Lung (tissue), 11 donors: ENCODE measurements at regions not wholly inside any gene's neighbourhood (a gene's known extent, or its start where the extent isn't known, plus 50 kb on each side); places are given as distances from the start of the nearest gene placed in this dataset.
"Not testable (repeated sequence)": the region's sequence is repeated elsewhere in the genome, so short reads cannot be mapped to it uniquely, and the experiment has no call there.

Experiments
- ATAC-seq: fragments of 200-7000 bp; cut with Tn5 transposase; one replicate; pipeline ENCODE4 v1.9.1; 2020; ENCODE audit warnings: moderate number of reproducible peaks; ENCODE audit not compliant: insufficient read depth, low FRiP score
- DNase-seq, 3 donors: peaks; one replicate each; pipeline ENCODE4 v3.0.0-alpha.2; 2013 to 2017
- H3K27ac ChIP-seq, 2 donors: one replicate each; pipeline ENCODE4 v1.5.1; 2013; ENCODE audit warnings: mild to moderate bottlenecking in 2 of 2, moderate library complexity in 2 of 2, control low read depth in 1 of 2, inconsistent platforms in 1 of 2, low read depth in 1 of 2, low read length in 1 of 2
- H3K27me3 ChIP-seq, 3 donors: one replicate each; pipeline ENCODE4 v1.5.1; 2013; ENCODE audit warnings: low read length in 2 of 3; ENCODE audit not compliant: control insufficient read depth in 3 of 3, insufficient read depth in 3 of 3
- H3K36me3 ChIP-seq, 4 donors: one replicate each; pipeline ENCODE4 v1.5.1; 2013; ENCODE audit warnings: low read length in 4 of 4, mild to moderate bottlenecking in 1 of 4, moderate library complexity in 1 of 4; ENCODE audit not compliant: control insufficient read depth in 4 of 4, insufficient read depth in 4 of 4
- H3K4me1 ChIP-seq, 5 donors: one replicate each; pipeline ENCODE4 v1.5.1; 2013; ENCODE audit warnings: low read length in 5 of 5, mild to moderate bottlenecking in 2 of 5, moderate library complexity in 1 of 5; ENCODE audit not compliant: control insufficient read depth in 5 of 5, insufficient read depth in 5 of 5
- H3K4me3 ChIP-seq: one replicate; pipeline ENCODE4 v1.5.1; 2013; ENCODE audit warnings: mild to moderate bottlenecking, control low read depth, moderate library complexity
- H3K9ac ChIP-seq, 2 donors: one replicate each; pipeline ENCODE4 v1.5.1; 2013; ENCODE audit warnings: low read length in 2 of 2, control low read depth in 1 of 2; ENCODE audit not compliant: insufficient read depth in 1 of 2
- H3K9me3 ChIP-seq, 4 donors: one replicate each; pipeline ENCODE4 v1.5.1; 2013; ENCODE audit warnings: low read length in 3 of 4, mild to moderate bottlenecking in 1 of 4, moderate library complexity in 1 of 4; ENCODE audit not compliant: control insufficient read depth in 4 of 4, insufficient read depth in 3 of 4
- WGBS, 2 donors: extraction: QIAGEN DNeasy Blood & Tissue Kit; methylation state at CpG; one replicate each; pipeline ENCODE4 v1.1.7; 2013; 5-methylcytosine and 5-hydroxymethylcytosine counted together
- TF ChIP-seq, protein P1 (sequence below): IDR thresholded peaks from 2 replicates; pipeline ENCODE4 v1.5.1; 2012; ENCODE audit warnings: mild to moderate bottlenecking; ENCODE audit errors: control extremely low read depth, extremely low read depth
- donor health status: control.
- donor health status: control.
- donor health status: Bipolar disorder and iron deficiency.
- donor health status: healthy.
- donor health status: DM: yes; HTN: yes; CAD: no.

DNA sequence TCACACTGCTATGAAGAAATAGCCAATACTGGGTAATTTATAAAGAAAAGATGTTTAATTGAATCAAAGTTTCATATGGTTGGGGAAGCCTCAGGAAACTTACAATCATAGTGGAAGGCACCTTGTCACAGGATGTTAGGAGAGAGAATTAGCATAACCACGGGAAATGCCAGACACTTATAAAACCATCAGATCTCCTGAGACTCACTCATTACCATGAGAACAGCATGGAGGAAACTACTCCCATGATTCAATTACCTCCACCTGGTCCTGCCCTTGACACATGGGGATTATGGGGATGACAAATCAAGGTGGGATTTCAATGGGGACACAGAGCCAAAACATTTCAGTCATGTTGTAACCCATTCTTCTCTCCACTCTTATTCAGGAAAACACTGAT, 472.9 kb upstream of the FSIP2 start:
- peaks cover 0 to 2% (median 0%) of the 10 kb centered on the region in 4 donors for H3K9me3 ChIP-seq
- no peaks in the 10 kb centered on the region for H3K4me1 ChIP-seq
- H3K27ac ChIP-seq = no peak overlapping the region
- no peaks in the 10 kb centered on the region for H3K27me3 ChIP-seq
- no peak for DNase-seq
- no peaks in the 10 kb centered on the region for H3K36me3 ChIP-seq
- H3K4me3 ChIP-seq = no peak overlapping the region
- no peak overlapping the region for H3K9ac ChIP-seq
- WGBS, 2 donors = 44 to 79% methylated on average over 1 of the region's 1 CpG
- TF ChIP-seq, protein P1, sequence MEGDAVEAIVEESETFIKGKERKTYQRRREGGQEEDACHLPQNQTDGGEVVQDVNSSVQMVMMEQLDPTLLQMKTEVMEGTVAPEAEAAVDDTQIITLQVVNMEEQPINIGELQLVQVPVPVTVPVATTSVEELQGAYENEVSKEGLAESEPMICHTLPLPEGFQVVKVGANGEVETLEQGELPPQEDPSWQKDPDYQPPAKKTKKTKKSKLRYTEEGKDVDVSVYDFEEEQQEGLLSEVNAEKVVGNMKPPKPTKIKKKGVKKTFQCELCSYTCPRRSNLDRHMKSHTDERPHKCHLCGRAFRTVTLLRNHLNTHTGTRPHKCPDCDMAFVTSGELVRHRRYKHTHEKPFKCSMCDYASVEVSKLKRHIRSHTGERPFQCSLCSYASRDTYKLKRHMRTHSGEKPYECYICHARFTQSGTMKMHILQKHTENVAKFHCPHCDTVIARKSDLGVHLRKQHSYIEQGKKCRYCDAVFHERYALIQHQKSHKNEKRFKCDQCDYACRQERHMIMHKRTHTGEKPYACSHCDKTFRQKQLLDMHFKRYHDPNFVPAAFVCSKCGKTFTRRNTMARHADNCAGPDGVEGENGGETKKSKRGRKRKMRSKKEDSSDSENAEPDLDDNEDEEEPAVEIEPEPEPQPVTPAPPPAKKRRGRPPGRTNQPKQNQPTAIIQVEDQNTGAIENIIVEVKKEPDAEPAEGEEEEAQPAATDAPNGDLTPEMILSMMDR = no peak
- ATAC-seq = no peak

- no peak overlapping the region for H3K27ac ChIP-seq
- H3K9ac ChIP-seq = no peak overlapping the region
- no peaks in the 10 kb centered on the region for H3K27me3 ChIP-seq
- H3K9me3 ChIP-seq = peaks cover 0 to 2% (median 0%) of the 10 kb centered on the region in 4 donors
- 78 to 81% methylated on average over 3 of the region's 3 CpGs for WGBS, 2 donors
- TF ChIP-seq, protein P1 = no peak
- DNase-seq = no peak
- no peaks in the 10 kb centered on the region for H3K36me3 ChIP-seq
- no peaks in the 10 kb centered on the region for H3K4me1 ChIP-seq
- no peak overlapping the region for H3K4me3 ChIP-seq
- no peak for ATAC-seq
These were observed 470.0 kb upstream of the FSIP2 start for GRCh38 chr2:185268651-185269050.

DNA sequence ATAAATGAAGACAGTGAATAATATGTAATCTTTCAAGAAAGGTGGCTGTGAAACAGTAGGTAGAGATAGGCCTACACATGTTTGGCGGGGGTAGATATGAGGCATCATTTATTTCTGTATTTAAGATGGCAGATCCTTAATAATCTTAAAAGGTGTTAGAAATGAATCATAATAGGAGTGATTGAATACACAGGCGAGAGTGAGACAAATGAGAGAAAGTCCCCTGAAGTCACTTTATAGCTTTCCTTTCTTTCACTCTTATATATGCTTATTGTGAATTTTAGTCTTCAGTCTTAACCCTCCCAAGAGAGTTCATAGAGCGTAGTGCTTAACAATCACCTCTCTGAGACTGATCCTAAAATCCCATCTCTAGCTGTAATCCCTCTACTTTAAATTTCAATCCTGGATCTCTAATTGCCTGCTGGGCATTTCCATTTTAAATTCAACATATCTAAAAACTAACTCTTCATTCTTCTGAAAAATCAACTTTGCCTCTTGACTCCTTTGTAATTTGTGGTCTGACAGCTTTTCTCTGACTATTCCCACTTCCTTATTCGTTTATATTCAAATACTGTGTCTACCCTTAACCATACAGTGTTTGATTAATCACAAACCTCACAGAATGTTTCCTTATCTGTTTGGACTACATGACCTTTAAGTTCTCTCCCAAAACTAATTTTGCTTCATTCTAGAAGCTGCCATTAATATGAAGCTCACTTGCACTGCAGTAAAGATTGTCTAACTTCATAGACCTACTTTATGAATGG, 463.7 kb upstream of the FSIP2 start:
- TF ChIP-seq, protein P1 = no peak
- Histone ChIP-seq H3K4me1 (no peaks in the 10 kb centered on the region), H3K27ac (no peak overlapping the region), H3K9me3 (no peaks in the 10 kb centered on the region), H3K36me3 (no peaks in the 10 kb centered on the region), H3K4me3 (no peak overlapping the region), H3K9ac (no peak overlapping the region), H3K27me3 (no peaks in the 10 kb centered on the region)
- ATAC-seq = no peak
- DNase-seq = no peak
- WGBS, 2 donors = 73 to 74% methylated on average over 4 of the region's 4 CpGs

DNA sequence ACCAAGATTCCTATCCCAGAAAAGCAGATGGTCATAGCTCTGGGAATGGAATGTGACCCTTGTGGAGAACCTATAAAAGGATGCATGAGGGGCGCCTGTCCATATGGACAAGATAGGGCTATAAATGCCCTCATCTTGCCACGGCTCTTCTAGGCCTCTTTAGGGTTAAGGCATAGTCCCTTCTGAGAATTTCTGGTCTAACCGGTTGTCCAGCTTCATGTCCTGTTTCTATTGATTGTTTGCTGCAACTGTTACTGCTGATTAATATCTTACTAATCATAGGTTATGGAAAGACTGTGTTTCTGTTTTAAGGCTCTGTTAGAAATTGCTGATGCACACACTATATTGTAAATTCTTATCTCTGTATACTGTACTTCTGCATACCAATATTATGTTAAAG, 462.6 kb upstream of the FSIP2 start:
- not testable (repeated sequence) for H3K9me3 ChIP-seq

More for the DNA sequence above, 462.6 kb upstream of the FSIP2 start:
- not testable (repeated sequence) for H3K4me3 ChIP-seq, H3K4me1 ChIP-seq, H3K27ac ChIP-seq, H3K9ac ChIP-seq, ATAC-seq, DNase-seq, H3K36me3 ChIP-seq, H3K27me3 ChIP-seq
- WGBS, 2 donors = 79 to 83% methylated on average over 3 of the region's 3 CpGs
